COR-L47 (cell line): ENCODE measurements at regions not wholly inside any gene's neighbourhood (a gene's known extent, or its start where the extent isn't known, plus 50 kb on each side); places are given as distances from the start of the nearest gene placed in this dataset.
"Not testable (repeated sequence)": the region's sequence is repeated elsewhere in the genome, so short reads cannot be mapped to it uniquely, and the experiment has no call there.

Experiments used
- DNase-seq: peaks from one replicate; lab custom pipeline; 2025; lab: John Stamatoyannopoulos, UW

DNA sequence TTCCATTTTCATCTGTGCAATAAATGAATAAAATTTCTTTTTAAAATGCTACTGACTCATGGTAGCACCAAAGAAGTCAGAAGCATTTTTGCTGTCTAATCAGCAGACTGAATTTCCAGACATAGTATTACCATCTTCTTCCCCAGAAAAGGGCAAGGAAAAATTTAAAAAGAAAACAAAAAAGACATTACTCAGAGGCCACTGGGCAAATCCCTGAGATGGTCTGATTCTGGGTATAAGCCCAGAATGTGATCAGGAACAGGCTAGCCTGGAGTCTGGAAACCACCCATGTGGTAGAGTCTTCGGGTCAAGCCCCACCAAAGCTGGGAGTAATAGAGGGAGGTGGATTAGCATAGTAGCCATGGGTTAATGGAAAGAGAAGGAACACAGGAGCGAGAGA, 342.8 kb downstream of the FBXW7 start:
- no peak for DNase-seq

DNA sequence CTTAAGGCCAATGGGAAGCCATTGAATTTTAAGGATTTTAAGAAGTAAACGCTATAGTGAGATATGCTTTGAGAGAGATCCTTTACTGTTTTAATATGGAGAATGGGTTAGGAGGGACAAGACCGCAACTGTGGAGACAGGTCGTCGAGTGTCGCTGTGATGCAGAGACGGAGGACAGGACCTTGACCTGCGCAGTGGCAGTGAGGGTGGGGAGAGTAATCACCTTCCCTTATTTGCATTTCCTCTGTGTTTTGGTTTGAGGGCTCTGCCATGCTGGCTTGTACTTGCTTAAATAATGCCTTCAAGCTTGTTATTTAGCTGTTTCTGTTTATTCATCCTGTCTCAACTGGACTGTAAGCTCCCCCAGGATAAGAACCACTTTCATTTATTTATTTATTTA, 345.0 kb downstream of the FBXW7 start:
- no peak for DNase-seq

GRCh38 chr4:152189451-152190179, 346.3 kb downstream of the FBXW7 start:
- DNase-seq, result peak; percentile 16

- DNase-seq, result no peak
These were observed 347.1 kb downstream of the FBXW7 start for GRCh38 chr4:152188801-152189200.

- no peak for DNase-seq
These were observed 348.2 kb downstream of the FBXW7 start for GRCh38 chr4:152187693-152188092.

DNA sequence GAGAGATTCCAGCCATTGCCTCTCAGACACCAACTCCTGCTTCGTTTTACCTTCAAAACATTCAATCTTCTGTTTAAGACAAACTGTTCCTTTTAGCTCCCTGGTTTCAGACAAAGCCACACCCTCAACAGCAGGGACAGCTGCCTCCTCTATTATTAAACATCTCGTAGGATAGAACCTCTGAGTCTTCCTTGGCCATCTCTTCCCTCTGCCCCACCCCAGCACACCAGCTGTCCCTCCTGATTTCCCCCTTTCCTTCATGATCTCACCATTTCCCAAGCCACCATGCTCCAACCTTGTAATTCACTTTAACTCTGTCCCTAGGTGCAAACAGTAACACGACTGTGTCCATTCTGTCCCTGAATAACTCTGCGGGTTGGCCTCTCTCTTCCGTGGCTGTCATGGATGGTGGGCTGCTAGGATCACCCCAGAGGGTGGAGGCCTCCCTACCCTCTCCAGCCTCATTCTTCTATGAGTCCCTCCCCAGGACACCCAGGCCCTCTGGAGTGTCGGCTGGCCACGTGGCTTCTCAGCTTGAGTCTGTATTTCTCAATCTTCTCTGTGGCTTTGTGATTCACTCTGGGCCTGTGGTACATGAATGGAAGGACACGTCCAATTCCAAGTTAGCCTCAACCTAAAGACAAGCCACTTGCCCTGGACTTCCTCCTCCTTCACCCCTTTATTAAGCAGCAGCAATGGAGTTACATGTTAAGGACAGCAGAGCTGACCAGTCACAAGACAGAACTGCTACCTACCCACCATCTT, 349.9 kb downstream of the FBXW7 start:
- no peak for DNase-seq

- DNase-seq, result no peak
These were observed 354.7 kb downstream of the FBXW7 start for GRCh38 chr4:152181150-152181549.

GRCh38 chr4:152180369-152180768, 355.5 kb downstream of the FBXW7 start:
- no peak for DNase-seq

DNA sequence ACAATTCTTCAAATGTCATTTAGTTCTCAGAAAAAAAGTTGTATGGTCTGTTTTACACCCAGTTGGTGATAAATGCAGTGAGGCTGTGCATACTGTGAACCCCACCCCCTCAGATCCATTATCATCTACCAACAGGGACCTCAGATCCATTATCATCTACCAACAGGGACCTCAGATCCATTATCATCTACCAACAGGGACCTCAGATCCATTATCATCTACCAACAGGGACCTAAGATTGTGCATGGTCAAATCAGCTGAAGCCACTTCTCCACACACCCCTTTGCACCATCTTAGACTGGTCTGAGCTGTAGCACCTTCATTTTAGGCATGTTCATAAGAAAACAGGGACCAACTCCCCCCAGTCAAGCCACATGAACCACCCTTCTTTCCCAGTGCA, 358.4 kb downstream of the FBXW7 start:
- DNase-seq, result not testable (repeated sequence)

DNA sequence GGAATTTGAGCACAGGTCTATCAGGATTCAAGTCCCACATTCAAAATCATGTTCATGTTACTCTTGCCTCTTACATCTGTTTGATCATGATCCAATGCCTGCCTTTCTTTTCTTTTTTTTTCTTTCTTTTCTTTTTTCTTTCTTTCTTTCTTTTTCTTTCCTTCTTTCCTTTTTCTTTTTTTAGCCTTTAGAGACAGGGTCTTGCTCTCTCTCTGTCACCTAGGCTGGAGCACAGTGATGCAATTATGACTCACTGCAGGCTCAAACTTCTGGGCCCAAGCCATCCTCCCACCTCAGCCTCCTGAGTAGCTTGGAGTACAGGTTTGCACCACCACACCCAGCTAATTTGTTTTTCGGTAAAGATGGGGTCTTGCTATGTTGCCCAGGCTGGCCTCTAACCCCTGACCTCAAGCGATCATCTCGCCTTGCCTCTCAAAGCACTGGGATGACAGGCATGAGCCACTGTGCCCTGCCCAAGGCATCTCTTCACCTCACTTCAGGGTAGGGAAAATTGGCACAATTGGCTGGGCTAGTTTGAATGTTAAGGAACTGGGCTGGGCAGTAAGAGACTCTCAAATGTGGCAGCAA, 359.2 kb downstream of the FBXW7 start:
- no peak for DNase-seq

DNA sequence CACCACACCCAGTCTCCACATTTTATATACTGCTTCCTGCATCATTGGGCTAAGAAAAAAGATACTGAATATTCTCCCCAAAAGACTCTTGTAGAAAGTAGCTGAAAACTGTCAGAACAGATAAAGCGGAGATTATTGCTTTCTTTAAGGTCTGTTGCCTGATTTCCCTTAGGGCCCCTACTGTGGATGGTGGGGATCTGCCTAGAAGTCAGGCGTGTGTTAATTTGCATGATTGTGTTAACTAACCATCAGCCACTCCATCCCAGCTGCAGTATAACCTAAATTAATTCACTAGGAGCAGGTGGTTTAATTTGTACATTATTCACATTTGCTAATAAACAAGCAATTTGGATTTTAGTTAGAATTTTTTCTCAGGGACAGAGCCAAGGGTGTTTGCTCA, 360.3 kb downstream of the FBXW7 start:
- no peak for DNase-seq

DNA sequence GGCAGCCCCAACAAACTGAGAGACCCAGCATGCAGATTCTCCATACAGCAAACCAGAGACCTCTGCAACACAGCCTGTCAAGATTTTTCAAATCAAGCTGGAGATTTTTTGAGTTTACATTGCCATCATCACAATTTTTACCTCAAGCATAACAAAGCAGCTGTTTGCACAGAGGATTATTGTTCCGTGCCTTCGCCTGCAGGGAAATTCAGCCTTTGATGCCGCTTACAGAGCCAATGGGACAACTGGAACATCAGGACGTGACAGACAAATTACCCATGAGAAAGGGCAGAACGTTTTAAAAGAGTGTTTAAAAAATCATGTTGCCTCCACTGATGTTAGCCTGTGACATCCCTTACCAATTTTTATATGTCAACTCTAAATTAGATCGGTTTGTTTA, 363.7 kb downstream of the FBXW7 start:
- DNase-seq, result no peak

DNA sequence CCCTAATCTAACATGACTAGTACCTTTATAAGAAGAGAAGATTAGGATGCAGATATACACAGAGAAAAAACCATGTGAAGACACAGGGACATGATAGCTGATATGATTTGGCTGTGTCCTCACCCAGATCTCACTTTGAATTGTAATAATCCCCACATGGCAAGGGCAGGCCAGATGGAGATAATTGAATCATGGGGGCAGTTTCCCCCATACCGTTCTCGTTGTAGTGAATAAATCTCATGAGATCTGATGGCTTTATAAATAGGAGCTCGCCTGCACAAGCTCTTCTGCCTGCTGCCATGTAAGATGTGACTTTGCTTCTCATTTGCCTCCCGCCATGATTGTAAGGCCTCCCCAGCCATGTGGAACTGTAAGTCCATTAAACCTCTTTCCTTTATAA, 364.3 kb downstream of the FBXW7 start:
- DNase-seq, result no peak

DNA sequence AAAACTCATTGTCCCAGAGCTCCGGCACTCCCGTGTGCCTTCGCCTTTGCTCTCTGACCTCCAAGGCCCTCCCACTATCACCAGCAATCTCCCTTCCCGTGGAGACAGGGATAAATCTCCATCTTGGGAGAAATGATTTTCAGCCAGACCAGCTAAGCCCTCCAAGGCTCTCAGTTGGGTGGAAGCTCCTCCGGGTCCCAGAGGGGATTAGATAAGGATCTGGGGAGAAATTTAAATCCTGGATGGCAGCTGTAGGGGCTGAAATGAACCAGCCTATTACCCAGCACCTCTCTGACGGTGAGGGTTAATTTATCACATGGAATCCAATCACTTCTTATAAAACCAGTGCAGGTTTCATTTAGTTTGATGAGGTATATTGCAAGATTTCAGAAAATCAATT, 366.2 kb downstream of the FBXW7 start:
- no peak for DNase-seq

DNA sequence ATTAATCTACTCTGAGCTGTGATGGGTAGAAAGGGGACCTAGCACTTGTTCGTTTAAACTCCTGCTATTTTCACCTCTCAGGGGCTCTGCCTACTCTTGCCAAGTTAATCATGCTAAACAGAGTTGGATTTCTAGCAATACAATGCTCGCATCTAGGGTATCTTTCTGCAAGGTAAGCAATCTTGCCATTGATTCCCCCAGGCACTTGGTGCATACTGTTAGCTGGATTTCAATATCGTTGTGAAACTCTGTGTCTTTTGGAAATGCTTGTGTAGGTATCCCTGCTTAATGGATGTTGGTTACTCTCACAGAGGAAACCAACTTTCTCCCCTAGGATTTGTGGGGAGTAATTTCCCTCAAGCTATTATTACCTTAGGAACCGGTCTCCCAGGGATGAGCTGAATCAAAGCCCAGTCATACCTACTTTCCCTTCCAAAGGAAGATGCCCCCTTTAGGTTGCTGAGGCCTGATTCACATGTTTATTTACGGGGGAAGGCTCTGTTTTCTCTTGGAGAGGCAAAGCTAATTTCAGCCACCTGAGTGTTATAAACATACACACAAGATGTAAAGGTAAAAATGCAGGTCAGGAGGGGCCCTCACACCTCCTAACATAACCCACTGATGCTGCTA, 366.8 kb downstream of the FBXW7 start:
- no peak for DNase-seq

DNA sequence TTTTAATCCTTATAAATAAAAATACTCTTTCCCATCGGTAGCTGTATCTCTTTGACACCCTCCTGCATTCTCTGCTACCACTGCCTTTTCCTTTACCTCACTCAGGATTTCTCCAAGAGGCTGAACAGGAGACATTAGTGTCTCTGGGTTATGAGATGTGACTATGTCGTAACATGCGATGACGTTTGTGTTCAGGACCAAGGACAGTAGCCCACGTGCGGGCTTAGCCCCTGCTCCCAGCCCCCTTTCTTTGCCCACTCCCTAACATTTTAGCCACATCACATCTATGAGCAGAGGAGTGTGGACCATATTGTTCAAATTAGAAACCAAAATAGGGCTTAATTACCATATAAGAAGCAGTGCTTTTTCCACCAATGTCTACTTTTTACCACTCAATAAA, 369.3 kb downstream of the FBXW7 start:
- no peak for DNase-seq

- no peak for DNase-seq
These were observed 370.0 kb downstream of the FBXW7 start for GRCh38 chr4:152165846-152166245.

DNA sequence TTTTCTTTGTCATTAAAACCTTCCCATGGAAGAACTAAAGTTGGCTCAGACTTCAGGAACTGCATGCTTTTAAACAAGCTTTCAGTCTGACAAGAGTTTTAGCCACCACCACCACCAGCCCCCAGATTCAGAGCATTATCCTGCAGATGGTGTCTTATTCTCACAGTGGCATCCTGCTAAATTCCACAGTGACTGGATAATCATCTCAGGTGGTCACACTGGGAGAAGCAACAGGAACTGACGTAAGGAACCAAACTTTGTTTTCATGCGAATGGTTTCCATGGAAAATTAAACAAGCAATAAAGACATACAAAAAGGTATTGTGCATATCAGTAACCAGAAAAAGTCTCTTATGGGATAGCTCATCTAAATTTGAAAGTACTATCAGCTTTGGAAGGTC, 370.7 kb downstream of the FBXW7 start:
- DNase-seq, result no peak

DNA sequence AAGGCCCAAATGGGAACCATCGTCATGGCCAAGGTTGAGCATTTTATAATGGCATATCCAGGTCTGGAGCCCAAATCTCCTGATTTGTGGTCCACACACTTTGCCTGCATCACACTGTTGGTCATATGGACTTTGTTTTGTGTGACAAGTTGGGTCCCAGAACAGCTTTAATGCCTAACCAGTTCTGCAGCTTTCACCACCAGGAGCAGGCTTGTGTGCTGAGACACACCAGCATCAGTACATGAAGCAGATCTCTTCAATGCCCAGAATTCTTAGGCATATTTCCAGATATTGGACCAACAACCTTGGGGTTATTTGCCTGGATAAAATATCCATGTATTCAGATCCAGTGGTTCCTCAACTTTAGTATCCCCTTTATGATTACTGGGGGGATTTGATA, 371.3 kb downstream of the FBXW7 start:
- DNase-seq, result no peak

DNA sequence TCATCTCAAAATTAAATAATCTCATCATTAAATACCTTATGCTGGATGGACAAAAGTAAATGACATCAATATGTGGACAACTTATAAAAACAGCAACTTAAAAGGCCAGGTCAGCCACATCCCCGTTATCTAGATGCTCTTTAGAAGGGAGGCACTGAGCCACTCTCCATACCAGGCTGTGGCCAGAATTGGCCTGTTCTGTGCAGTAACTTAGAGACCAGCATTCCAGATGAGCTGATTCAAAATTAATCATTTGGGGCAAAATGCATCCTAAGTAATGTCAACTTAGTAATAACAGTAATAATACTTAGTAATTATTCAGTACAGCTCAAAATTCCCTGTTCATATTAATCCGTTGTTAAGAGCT, 373.6 kb downstream of the FBXW7 start:
- no peak for DNase-seq

- no peak for DNase-seq
These were observed 374.1 kb downstream of the FBXW7 start for GRCh38 chr4:152161676-152162330.

- DNase-seq, result no peak
These were observed 375.6 kb downstream of the FBXW7 start for GRCh38 chr4:152160225-152160800.
